Gastroesophageal sphincter (tissue), 3 donors: ENCODE measurements at regions not wholly inside any gene's neighbourhood (a gene's known extent, or its start where the extent isn't known, plus 50 kb on each side); places are given as distances from the start of the nearest gene placed in this dataset.

Experiments used
- CTCF ChIP-seq, 4 experiments: fragments of 200-600 bp in 2 of 4; fragments of 450-650 bp in 2 of 4; sonication (generic) in 1 of 4; IDR thresholded peaks; one replicate each; pipeline ENCODE4 v1.5.1; 2017 to 2019; ENCODE audit warnings: antibody characterized with exemption in 4 of 4, mild to moderate bottlenecking in 2 of 4, moderate library complexity in 2 of 4
- POLR2A ChIP-seq, 2 donors: fragments of 450-650 bp; IDR thresholded peaks; one replicate each; pipeline ENCODE4 v1.6.1; 2017; ENCODE audit warnings: antibody characterized with exemption in 2 of 2, mild to moderate bottlenecking in 2 of 2, moderate library complexity in 1 of 2
- POLR2AphosphoS5 ChIP-seq: sonication (generic); formaldehyde crosslinking; IDR thresholded peaks from one replicate; pipeline ENCODE4 v1.6.1; 2017; ENCODE audit warnings: antibody characterized with exemption

- no peak for TF ChIP-seq CTCF (IDR thresholded peaks at IDR 0.05)
- TF ChIP-seq POLR2A (IDR thresholded peaks at IDR 0.05) = no peak
- no peak for TF ChIP-seq POLR2AphosphoS5
Measured at GRCh38 chr4:162682651-162683050, 484.0 kb downstream of the NAF1 start.
